LoVo (cell line): ENCODE measurements at regions not wholly inside any gene's neighbourhood (a gene's known extent, or its start where the extent isn't known, plus 50 kb on each side); places are given as distances from the start of the nearest gene placed in this dataset.

Experiments used
- DNase-seq: peaks from one replicate; pipeline ENCODE4 v3.0.0-alpha.2; 2016; ENCODE audit warnings: low spot score

DNA sequence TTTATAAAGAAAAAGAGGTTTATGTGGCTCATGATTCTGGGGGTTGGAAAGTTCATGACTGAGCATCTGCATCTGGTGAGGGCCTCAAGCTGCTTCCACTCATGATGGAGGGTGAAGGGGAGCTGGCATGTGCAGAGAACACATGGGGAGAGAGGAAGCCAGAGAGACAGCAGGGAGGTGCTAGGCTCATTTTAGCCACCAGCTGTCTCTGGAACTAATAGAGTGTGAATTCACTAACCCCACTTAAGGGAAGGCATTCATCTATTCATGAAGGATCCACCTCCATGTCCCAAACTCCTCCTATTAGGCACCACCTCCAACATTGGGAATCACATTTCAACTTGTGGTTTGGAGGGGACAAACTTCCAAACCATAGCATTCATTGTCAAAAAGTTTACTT lies 137.3 kb upstream of the PMEPA1 start:
- DNase-seq: no peak

DNA sequence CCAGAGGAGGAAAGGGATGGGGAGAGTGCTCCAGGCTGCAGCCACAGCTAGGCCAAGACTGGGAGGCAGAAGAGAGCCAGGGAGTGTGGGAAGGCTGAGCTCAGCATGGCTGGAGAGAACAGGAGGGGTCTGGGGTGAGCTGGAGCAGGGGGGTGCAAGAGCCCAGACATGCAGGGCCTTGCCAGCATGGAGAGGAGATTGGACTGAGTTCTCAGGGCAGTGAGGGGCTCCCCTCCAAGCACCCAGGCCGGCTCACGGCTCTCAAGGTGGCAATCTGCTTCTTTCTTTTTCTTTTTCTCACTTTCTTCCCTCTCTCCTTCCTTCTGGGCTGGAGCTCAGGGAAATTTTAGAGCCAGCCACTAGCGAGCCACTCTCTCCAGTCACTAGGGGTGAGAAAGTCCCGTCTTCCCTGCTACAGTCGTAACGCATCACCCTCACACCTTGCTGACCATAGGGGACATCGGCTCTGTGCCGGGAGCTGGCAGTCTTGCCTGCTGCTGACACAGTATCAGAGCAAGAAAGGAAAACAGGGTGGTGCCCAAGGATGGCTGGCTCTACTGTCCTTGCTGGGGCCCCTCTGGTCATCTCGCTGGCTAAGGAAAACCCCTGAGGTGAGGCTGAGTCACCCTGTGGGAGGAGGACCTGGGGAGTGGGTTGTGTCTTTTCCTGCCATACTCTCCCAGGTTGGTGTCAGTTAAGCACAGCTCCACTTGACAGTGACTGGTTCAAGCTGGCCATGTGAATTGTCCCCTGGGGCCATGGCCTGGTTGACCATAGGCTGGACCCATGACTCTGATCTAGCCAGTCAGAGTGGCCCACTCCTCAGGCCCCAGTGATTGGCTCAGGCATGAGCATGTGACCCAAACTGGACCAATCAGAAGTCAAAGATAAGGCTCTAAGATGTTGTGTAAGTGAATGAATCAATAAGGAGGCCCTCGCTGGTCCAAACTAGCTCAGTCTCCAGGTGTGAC lies 135.1 kb upstream of the PMEPA1 start:
- no peak for DNase-seq

DNA sequence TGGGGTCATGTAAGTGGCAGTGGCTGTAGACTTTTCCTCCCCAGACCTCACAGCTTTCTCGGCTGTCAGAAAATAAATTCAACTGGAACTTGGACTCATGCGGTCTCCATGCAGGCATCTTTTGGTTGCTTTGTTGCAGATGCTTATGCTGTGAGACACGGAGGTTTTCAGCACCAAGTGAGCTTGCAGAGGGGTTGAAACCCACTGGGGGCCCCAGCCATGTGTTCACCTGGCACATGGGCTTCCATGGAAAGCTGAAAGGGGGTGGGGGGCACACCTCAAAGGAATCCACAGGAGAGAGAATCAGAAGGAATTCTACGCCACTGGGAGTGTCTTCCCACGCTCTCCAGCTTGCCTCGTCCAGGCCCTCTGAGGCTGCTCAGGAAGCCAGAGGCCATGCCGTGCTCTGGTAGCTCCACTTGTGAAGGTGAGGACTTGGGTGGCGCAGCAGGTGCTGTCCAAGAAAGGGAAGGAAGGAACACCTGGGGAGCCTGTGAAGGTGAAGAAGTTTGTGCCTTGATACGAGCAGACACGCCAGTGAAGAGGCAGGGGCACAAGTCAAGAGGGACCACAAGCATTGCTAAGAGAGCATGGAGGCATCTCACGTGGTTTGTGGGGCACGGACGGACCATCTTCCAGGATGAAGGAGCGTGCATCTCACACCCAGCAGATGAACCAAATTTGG lies 134.3 kb upstream of the PMEPA1 start:
- no peak for DNase-seq

DNA sequence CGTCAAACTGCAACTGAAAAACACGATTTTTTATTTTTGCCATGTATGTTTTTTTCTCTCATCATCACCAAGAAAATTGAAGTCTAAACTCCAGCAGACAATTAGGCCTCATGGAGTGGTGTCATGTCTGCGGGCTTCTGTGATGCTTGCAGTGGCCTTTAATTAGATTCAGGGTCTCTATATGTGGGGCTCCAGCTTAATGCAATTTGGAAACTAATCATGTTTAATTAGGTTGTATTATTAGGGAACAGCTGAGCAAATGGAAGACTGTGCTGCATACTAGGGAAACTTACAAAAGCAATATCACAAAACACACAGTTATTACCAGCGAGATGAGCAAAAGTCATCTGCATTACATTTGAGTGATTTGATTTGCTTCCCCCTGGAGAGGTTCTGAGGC lies 132.9 kb upstream of the PMEPA1 start:
- no peak for DNase-seq

DNA sequence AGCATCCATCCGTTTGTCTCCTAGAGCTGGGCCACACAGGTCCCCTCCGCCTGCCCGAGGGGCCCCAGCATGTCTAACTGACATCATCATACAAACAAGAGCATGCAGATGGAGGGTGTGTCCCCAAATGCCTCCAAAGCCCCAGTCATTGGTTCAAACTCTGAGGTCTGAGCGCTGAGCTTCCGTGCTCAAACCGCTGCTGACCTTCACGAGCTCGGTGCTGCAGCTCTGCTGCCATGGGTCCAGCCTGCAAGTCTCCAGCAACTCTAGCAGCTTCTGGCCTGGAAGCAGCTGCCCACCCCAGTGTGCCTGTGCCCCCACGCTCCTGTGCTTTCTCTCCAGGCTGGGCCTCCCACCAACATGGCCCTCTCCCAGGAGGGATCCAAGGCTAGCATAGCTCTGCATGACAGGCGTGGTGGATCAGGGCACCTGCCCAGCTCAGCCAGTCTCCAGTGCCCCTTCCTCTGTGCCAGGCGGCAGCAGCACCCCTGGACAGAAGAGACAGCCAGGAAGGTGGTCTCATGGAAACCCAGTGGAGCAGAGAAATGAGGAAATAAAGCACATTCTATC lies 131.6 kb upstream of the PMEPA1 start:
- DNase-seq: no peak

DNA sequence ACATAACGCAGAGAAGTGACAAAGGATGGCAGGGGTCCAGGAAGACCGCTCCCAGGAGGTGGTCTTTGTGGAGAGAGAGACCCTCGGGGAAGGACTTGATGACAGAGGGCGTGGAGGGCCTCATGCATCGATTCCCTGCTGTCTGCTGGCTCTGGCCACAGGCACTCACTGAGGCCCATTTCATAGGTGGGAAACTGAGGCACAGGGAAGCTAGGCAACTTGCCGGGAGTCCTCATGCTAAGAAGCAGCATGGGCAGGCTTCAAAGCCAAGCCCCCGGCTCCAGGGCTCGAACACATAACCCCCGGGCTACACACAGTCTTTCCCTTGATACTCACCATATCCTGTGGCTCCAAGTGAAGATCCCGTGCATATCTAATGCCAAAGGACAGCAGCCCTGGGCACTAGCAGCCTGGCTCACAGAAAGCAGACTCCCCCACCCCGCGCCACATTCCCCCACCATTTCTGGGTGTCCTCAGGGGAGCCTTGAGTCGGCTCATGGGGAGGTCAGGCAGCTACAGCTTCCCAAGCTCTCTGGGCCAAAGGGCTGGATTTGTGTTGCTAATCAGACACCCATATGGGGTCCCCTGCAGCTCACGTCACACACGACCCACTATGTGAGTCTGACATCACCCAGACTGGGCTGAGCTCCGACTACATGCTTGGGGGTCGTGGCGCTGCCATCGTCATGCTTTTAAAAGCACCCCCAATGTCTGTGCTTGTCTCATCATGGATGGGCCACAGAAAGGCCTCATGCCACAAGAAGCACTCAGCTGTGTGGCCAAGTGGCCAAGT lies 130.9 kb upstream of the PMEPA1 start:
- DNase-seq: no peak

DNA sequence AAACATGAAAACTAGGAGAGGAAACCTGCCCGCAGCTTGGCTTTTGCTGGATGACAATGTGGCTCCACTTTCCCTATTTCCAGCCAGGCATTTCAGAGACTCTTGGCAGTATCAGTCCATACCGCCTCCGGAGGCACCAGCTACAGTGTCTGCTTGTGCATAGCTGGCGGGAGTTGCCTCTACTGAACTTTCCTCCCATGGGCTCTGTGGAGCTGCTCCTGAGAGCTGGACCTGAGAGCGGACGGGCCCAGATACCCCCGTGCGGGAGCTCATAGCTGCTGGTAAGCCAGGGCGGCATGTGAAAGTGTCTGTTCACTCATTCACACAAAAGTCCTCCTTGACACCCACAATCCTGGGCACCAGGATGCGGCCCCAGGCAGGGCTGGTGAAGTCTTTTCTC lies 130.3 kb upstream of the PMEPA1 start:
- DNase-seq: no peak

DNA sequence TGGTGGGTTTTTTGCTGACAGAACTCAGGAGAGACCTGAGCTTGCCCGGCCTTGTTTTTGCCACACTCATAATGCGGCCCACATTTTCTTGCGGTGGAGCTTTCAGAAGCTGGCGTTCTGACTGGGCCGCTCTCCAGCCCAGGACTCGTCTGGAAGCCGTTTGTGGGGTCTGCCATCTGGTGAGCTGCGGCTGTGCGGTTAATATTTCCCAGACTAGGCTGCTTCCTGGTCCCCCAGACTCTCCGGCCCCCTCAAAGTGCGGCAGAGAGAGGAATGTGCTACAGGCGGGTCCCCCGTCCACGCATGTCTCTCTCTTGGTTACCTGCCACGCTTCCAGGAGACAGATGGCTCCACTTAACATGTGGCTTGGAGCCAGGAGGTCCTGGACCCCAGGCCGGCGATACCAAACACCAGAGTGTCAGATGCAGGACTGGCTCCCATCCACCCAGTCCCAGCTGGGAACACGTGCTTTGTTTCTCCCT lies 128.9 kb upstream of the PMEPA1 start:
- no peak for DNase-seq

DNA sequence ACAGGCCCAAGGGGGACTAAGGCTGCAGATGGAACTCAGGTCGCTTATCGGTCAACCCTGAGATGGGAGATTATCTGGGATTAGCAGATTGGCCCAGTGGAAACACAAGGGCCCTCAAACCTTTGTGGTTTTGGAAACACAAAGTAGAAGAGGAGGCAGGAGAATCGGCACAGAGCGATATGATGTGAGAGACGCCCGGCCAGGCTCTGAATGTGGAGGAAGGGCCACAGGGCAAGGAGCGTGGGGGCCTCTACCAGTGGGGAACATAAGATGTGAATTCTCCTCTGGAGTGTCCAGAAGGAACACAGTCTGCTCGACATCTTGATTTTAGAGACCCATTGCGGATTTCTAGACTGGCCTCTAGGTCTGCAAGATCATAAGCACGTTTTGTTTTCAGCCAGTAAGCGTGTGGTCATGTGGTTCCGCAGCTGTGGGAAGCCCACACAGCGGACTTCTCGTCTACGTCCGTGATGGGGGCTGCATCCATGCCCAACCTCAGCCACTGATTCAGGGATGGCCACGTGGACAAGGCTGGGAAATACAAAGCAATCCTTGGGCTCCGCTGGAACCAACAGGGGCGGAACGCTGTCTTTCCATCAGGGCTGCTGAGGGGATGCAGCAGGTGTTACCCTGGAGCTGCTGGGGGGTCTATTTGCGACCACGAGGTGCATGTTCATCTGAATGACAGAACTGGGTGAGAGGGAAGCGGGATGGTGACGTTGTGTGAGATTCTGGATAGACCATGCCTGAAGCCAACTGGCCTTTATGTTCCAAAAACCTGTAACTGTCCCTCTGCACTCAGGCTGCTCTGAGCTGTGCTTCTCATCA lies 127.6 kb upstream of the PMEPA1 start:
- DNase-seq: no peak

DNA sequence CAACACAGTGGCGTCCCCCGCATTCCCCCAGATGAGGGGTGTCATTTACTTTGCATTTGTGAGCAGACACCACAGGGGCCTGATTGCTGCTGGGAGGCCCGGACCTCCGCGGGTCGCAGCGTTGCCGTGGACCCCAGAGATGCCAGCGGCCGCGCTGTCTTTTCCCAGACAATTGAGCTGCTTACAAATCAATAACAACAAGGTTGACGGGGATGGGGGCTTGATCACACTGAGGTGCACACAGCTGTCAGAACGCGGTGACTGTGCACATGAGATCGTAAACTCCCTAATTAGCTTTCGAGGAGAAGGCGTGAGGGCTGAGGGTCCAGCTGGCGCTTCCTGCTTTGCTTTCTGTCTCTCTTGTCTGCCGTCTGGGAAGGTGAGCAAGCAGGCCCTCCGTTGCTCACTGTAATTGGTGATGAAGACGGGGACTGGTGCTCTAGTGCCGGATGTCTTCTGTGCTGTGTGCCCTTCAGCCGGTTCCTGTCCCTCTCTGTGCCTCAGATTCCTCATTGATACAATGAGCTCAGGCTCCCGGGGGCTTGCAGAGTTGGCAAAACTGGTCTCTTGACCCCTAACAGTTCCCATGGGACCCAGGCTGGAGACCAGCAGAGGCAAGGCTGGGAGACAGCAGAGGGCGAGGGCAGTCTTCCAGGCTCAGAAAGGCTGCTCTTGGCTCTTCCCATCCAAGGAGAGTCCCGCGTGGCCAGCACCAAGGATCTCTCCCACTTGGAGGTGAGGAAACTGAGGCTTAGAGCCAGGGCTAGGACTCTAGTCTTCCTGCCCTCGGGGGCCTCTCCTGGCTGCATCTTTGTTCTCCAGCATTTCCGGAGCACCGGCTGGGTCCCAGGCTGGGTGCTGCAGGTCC lies 126.0 kb upstream of the PMEPA1 start:
- no peak for DNase-seq

DNA sequence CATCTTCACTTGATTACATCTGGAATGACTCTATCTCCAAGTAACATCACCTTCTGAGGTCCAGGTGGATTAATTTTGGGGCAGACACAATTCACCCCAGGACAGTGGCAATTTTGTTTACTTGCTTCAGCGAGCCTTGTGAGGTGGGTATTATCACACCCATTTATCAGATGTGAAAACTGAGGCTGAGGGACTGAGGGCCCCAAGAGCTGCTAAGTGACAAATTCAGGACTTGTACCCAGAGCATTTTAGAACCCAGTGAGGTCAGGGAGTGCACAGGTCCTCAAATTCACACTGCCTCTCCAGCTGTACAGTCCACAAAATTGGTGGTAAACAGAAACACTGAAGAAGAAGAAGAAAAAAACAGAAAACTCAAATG lies 125.2 kb upstream of the PMEPA1 start:
- DNase-seq: no peak

DNA sequence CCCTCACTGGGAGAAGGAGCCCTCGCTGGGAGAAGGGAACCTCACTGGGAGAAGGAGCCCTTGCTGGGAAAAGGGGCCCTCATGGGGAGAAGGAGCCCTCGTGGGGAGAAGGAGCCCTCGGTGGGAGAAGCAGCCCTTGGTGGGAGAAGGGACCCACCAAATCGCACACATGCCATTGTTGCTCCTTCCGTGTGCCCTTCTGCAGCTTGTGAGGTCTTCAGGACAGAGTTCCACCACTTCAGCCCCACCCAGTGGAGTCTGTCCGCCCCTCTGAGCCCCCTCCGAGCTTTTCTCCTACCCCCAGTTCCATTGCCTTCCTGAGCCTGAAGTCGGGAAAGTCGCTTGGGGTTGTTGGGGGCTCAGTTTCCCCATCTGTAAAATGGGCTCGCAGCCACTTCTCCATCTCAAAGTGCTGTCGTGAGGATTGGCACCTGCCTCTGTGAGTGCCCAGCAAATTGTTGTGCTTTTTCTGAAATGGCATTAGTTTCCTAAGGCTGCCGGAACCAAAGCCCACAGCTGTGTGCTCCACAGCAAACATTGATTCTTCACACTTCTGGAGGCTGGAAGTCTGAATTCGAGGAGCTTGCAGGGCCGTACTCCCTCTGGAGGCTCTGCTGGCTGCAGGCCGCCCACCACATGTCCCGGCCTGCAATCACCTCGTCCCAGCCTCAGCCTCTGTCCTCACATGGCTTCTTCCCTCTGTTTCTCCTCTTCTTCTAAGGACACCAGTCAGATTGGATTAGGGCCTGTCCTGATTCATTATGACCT lies 124.7 kb upstream of the PMEPA1 start:
- DNase-seq: no peak

DNA sequence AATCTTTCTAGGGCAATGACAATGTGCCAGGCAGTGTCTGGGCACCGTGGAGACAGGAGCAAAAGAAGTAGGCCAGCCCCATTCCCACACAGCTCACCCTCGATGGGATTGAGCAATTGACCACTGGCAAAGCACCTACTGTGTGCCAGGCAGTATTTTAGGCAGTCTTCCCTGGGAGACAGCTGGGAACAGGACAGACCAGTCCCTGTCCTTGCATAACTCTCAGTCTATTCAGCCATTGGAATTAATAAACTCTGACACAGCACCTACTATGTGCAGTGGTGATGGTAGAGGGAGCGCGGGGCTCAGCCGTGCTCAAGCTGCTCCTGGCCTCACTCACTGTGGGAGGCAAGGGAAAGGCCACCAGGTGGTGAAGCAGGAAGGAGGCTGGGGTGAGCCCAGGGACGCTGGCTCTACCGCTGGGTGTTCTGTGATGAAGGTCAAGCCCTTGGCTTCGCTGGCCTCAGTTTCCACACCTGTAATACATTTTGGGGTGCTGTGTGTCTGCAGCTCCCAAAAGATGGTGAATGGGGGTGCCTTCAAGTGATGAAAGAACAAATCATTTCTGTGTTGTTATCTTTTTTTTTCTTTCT lies 122.3 kb upstream of the PMEPA1 start:
- no peak for DNase-seq

DNA sequence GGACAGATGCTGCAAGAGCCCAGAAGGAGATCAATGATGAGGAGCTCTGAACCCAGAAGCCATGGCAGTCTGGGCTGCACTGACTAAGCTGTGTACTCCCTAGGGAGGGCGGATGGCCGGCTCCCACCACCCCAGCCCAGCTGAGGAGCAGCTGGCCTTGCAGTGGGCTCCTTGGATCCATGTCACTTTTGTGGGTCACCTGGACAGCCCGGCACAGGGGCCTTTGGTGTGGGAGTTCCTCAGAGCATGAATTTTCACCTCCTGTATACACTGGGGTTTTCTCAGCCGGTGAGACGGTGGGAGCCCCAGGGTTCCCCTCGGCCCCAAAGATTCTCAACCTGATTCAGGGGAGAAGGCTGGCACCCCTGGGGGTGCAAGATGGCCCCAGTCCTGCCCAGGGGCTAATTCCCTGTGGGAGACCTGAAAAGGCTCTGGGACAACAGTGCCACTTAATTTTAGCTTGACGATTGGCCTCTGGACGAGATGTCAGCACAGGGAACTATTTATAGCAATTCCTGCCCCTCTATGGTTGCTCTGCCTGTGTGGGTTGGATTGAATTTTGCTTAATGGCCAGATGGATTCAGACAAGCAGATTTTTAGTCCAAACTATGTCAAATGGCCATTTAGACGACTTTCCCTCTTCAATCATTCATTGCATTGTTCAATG lies 121.6 kb upstream of the PMEPA1 start:
- no peak for DNase-seq

DNA sequence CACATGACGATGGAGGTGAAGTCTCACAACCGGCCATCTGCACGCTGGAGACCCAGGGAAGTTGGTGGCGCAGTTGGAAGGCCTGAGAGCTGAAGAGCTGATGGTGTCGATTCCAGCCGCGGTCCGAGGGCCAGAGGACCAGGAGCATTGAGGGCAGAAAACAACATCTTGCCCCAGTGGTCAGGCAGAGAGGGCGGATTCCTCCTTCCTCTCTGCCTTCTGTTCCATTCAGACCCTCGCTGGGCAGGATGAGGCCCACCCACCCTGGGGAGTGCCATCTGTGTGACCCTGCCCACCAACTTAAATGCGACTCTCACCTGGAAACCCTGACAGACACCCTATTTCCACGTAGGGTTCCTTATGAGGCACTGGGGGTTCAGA lies 120.7 kb upstream of the PMEPA1 start:
- no peak for DNase-seq

DNA sequence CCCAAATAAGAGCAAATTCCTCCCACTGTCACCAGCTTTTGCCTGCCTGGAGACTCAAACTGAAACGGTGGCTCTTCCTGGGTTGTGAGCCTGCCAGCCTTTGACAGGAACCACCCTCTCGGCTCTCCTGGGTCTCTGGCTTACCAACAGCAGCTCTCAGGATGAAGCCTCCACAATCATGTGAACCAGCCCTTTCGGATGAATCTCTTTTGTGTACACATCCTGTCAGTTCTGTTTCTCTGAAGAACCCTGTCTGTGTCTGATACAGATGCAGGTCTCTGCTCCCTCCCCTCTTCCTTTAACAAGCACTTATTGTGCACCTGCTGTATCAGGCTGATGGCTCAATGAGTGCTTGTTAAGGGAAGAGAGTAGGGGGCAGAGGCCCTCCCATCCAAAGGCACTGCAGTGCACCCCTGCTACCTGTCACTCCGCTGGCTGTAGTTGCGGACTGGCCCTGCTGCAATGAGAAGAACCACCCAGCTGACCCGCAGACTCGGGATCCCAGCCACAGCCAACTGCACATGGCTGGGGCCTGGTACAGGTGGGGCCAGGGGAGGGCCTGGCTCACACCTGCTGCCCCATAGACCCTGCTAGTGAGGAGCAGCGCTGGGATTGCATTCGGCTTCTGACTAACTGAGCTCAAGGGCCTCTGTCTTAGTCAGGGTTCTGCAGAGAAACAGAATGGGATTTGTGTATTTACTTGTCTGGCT lies 120.1 kb upstream of the PMEPA1 start:
- DNase-seq: no peak

DNA sequence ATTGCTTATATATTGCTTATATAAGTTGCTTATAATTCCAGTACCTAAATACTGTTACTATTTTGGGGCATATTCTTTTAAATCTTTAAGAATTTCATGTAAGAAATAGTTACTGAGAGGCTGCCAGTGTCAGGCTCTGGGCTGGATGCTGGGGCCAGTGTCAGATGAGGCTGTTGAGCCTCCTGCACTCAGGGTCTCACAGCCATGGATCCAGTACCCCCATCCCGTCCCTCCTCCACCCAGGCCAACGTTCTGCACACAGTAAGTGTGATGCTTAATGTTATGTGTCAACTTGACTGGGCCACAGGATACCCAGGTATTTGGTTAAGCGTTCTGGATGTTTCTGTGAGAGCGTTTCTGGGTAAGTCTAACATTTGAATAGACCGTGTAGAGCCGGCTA lies 119.5 kb upstream of the PMEPA1 start:
- DNase-seq: no peak

DNA sequence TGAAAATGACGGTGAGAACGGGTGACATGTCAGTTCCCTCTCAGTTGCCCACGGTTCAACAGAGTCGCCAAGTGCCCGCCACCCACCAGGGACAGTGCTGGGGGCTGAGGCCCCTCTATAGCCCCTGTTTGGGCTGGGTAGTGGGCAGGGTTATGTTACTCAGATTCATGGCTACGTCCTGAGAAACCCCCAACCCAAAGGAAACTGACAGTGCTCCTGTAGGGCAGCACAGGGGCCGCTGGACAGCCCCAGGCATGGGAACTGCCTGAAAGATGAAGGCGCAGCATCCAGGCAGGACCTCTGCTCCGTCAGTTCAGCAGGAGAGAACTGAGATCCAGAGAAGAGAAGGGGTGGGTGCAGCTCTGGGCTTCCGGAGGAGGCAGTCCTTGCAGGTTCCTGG lies 118.9 kb upstream of the PMEPA1 start:
- no peak for DNase-seq
